ENCODE measurements at regions not wholly inside any gene's neighbourhood (a gene's known extent, or its start where the extent isn't known, plus 50 kb on each side); places are given as distances from the start of the nearest gene placed in this dataset.

DNA sequence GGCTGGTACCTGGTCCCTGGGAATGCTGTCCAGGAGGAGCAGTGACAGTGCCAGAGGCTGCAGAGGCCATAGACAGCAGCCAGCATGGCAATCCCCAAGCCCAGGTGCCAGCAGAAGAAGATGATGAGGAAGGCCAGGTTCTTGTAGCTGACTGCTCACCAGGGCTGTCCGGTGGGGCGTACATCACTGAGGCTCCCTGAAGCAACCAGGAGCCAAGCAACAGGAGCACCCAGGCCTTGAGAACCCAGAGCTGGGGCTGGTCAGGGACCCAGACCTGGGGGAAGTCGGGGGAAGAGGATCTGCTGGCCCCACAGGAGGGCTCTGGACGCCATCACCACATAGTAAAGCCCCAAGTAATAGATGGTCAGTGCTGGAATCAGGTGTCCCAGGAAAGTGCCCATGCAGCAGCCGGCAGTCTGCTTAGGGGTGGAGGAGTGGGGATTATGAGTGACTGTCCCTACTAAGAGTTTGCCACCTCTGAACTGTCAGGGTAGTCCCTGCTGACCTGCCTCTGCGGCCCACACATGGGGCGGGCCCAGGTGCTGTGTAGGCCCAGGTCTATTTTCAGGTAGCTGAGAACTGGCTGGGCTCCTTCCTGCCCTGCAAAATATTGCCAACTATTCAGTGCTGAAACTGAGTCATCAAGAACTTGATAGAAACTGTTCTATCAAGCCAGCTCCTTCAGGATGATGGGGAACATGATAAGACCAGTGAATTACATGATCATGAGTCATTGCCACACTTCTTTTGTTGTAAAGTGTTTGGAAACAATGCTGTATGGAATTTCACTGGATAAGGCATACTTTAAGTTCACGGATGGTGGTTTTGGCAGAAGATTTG, 68.7 kb downstream of the CHRD start:
- CTCF ChIA-PET = interaction anchor here (0.9 to 2.1 kb wide), 3 partner anchors 20 to 65 kb away, joined by 4 to 5 read pairs (median 5); no protein-coding TSS in a partner anchor

DNA sequence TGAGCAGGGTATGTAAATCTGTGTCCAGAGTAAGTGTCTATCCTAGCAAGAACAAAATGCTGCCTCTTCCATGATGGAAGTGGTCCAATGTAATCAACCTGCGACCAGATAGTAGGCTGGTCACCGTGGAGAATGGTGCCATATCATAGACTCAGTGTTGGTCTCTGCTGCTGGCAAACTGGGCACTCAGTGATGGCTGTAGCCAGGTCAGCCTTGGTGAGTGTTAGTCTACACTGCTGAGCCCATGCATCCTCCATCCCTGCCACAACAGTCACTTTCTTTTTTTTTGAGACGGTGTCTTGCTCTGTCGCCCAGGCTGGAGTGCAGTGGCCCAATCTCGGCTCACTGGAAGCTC, 69.3 kb downstream of the CHRD start:
- no peak for DNase-seq (ENCODE audit: low read depth in 1 of 2, low spot score in 1 of 2)
- ATAC-seq = peak; percentile 34 to 55; a peak in 3 of 6 replicates
- 50% methylated on average over 5 of the region's 5 CpGs for WGBS (ENCODE audit: missing lambda C conversion rate)
- Histone ChIP-seq H3K4me3 (no peak overlapping the region), H3K4me2 (peak overlapping the region; percentile 39; the same call in 2 of the 3 replicates), H3K9me3 (no peaks in the 10 kb centered on the region), H3K27ac (peak overlapping the region in 1 of 2 experiments; percentile 55; a peak in 3 of 6 replicates), H3K4me1 (peaks cover 10% of the 10 kb centered on the region; the same call in 2 of the 3 replicates)
- no peak for TF ChIP-seq RAD21 (conservative IDR thresholded peaks at IDR 0.05 in 1 of 2, IDR thresholded peaks at IDR 0.05 in 1 of 2)
- no peak for TF ChIP-seq PHF8 (IDR thresholded peaks at IDR 0.05; ENCODE audit: borderline replicate concordance, low read depth)
- no peak for TF ChIP-seq CHD4 (IDR thresholded peaks at IDR 0.05; ENCODE audit: borderline replicate concordance)
- TF ChIP-seq JUNB (IDR thresholded peaks at IDR 0.05) = 0 out of 2 replicates have a peak, but pooled peaks have one; percentile 1
- TF ChIP-seq MYC (IDR thresholded peaks at IDR 0.05; ENCODE audit: borderline replicate concordance, low read length) = no peak
- no peak for TF ChIP-seq HOXA7 (CRISPR knock-in tag; IDR thresholded peaks at IDR 0.05)
- no peak for TF ChIP-seq ESRRA (IDR thresholded peaks at IDR 0.05; ENCODE audit: borderline replicate concordance, low read length)
- ChIA-PET POLR2A (interaction anchor here (0.9 kb wide), 1 partner anchor 129 kb away, joined by 4 read pairs; no protein-coding TSS in a partner anchor), CTCF (interaction anchor here (0.9 kb wide), 1 partner anchor 65 kb away, joined by 4 read pairs; no protein-coding TSS in a partner anchor)
- FAIRE-seq = no peak

More for the DNA sequence above, 68.7 kb downstream of the CHRD start:
- FAIRE-seq (no peak), ATAC-seq (peak; percentile 64 to 82), DNase-seq (ENCODE audit: low read depth in 1 of 2, low spot score in 1 of 2) (peak; percentile 13 to 53)
- H3K4me1 ChIP-seq = peaks cover 10% of the 10 kb centered on the region; the same call in 2 of the 3 replicates
- peak overlapping the region; percentile 22 to 64; a peak in 2 of 6 replicates for H3K27ac ChIP-seq
- TF ChIP-seq JUNB (IDR thresholded peaks at IDR 0.05) = 0 out of 2 replicates have a peak, but pooled peaks have one; percentile 22
- 0 out of 2 replicates have a peak, but pooled peaks have one; percentile 24 for TF ChIP-seq FOSL2 (IDR thresholded peaks at IDR 0.05)
- peak; percentile 45; the same call in 1 of the 2 replicates for TF ChIP-seq FOSL2 (CRISPR knock-in tag; IDR thresholded peaks at IDR 0.05)
- no peak for TF ChIP-seq HDAC2 (IDR thresholded peaks at IDR 0.05)
- TF ChIP-seq HOXB13 (CRISPR knock-in tag; IDR thresholded peaks at IDR 0.05; ENCODE audit: low read depth) = no peak
- peak; percentile 70 for TF ChIP-seq GATA3 (IDR thresholded peaks at IDR 0.05; ENCODE audit: borderline replicate concordance)
- POLR2A ChIA-PET = interaction anchor here (0.9 kb wide), 1 partner anchor 129 kb away, joined by 4 read pairs; no protein-coding TSS in a partner anchor
- 48% methylated on average over 3 of the region's 8 CpGs for WGBS (ENCODE audit: missing lambda C conversion rate)
- H3K9me3 ChIP-seq = no peaks in the 10 kb centered on the region
- H3K4me2 ChIP-seq = peak overlapping the region; percentile 39
- no peak overlapping the region for H3K4me3 ChIP-seq

DNA sequence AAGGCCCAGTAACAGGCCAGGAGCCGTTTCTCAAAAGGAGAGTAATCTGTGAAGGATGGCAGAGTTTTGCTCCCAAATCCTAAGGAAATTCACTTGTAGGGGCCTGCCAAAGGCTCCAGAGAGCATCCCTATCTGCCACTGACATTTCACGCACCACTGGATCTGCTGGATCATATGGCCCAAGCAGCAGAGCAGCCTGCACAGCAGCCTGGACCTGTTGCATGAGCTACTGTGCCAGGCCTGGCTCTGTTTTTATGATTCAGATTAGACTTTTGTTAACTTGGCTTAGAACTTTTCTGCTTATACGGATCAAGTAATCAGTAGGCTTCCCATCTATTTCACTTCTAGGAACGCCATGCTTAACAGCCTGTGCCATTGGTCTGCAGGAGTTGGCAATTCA, 70.7 kb downstream of the CHRD start:
- no peak for ATAC-seq
- TF ChIP-seq, protein P1, sequence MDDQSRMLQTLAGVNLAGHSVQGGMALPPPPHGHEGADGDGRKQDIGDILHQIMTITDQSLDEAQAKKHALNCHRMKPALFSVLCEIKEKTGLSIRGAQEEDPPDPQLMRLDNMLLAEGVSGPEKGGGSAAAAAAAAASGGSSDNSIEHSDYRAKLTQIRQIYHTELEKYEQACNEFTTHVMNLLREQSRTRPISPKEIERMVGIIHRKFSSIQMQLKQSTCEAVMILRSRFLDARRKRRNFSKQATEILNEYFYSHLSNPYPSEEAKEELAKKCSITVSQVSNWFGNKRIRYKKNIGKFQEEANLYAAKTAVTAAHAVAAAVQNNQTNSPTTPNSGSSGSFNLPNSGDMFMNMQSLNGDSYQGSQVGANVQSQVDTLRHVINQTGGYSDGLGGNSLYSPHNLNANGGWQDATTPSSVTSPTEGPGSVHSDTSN (IDR thresholded peaks at IDR 0.05) = no peak
- no peak for TF ChIP-seq HOXB5 (CRISPR knock-in tag; IDR thresholded peaks at IDR 0.05)
- no peak for TF ChIP-seq JUN (IDR thresholded peaks at IDR 0.05)
- no peak for TF ChIP-seq MYC (IDR thresholded peaks at IDR 0.05; ENCODE audit: borderline replicate concordance, low read length)
- TF ChIP-seq, protein P2, sequence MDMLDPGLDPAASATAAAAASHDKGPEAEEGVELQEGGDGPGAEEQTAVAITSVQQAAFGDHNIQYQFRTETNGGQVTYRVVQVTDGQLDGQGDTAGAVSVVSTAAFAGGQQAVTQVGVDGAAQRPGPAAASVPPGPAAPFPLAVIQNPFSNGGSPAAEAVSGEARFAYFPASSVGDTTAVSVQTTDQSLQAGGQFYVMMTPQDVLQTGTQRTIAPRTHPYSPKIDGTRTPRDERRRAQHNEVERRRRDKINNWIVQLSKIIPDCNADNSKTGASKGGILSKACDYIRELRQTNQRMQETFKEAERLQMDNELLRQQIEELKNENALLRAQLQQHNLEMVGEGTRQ (IDR thresholded peaks at IDR 0.05) = no peak
- TF ChIP-seq EHF (CRISPR knock-in tag; IDR thresholded peaks at IDR 0.05) = no peak
- no peak for TF ChIP-seq CHD4 (IDR thresholded peaks at IDR 0.05; ENCODE audit: borderline replicate concordance)
- TF ChIP-seq HDAC2 (IDR thresholded peaks at IDR 0.05) = no peak
- TF ChIP-seq ZNF302 (CRISPR knock-in tag; IDR thresholded peaks at IDR 0.05) = no peak
- H3K4me3 ChIP-seq = no peak overlapping the region
- WGBS (ENCODE audit: missing lambda C conversion rate) = 85% methylated on average over 4 of the region's 4 CpGs
- peaks cover 10% of the 10 kb centered on the region; the same call in 2 of the 3 replicates for H3K4me1 ChIP-seq
- ChIA-PET CTCF (interaction anchor here (0.8 to 2.2 kb wide), 4 partner anchors 11 to 79 kb away, joined by 3 to 9 read pairs (median 4); no protein-coding TSS in a partner anchor), POLR2A (no interaction called here)
- no peak overlapping the region for H3K4me2 ChIP-seq
- no peak for DNase-seq (ENCODE audit: low read depth in 1 of 2, low spot score in 1 of 2)
- FAIRE-seq = no peak
- H3K27ac ChIP-seq = no peak overlapping the region
- no peaks in the 10 kb centered on the region for H3K9me3 ChIP-seq
